MM.1S (cell line): ENCODE measurements at regions not wholly inside any gene's neighbourhood (a gene's known extent, or its start where the extent isn't known, plus 50 kb on each side); places are given as distances from the start of the nearest gene placed in this dataset.

Experiments
- DNase-seq: peaks from one replicate; pipeline ENCODE4 v3.0.0-alpha.2; 2015
- H2AFZ ChIP-seq: fragments of 300-600 bp; sonication (generic); 2 replicates; pipeline ENCODE4 v1.6.0; 2016; ENCODE audit warnings: antibody characterized with exemption, low read length
- H3F3A ChIP-seq: fragments of 300-600 bp; sonication (generic); 2 replicates; pipeline ENCODE4 v1.6.1; 2016; ENCODE audit warnings: mild to moderate bottlenecking, antibody characterized with exemption, low read length, moderate library complexity, mixed read lengths; ENCODE audit not compliant: insufficient read depth
- H3K27ac ChIP-seq: fragments of 300-600 bp; sonication (generic); 2 replicates; pipeline ENCODE4 v1.5.1; 2016; ENCODE audit warnings: mild to moderate bottlenecking, low read length
- H3K27me3 ChIP-seq: fragments of 300-600 bp; sonication (generic); replicated peaks from 2 replicates; pipeline ENCODE4 v1.6.0; 2016; ENCODE audit warnings: low read length; ENCODE audit not compliant: insufficient read depth
- H3K36me3 ChIP-seq: fragments of 300-600 bp; sonication (generic); replicated peaks from 2 replicates; pipeline ENCODE4 v1.6.1; 2016; ENCODE audit warnings: mild to moderate bottlenecking, low read length, mixed read lengths; ENCODE audit not compliant: insufficient read depth
- H3K4me1 ChIP-seq: fragments of 300-600 bp; sonication (generic); 2 replicates; pipeline ENCODE4 v1.6.1; 2016; ENCODE audit warnings: low read length, mixed read lengths
- H3K4me2 ChIP-seq: fragments of 300-600 bp; sonication (generic); 2 replicates; pipeline ENCODE4 v1.6.0; 2016; ENCODE audit warnings: low read depth, low read length
- H3K4me3 ChIP-seq: fragments of 300-600 bp; sonication (generic); 2 replicates; pipeline ENCODE4 v1.5.1; 2016; ENCODE audit warnings: low read length, mixed read lengths
- H3K79me2 ChIP-seq: fragments of 300-600 bp; sonication (generic); 2 replicates; pipeline ENCODE4 v1.6.1; 2016; ENCODE audit warnings: mixed run types, low read length, mixed read lengths
- H3K9ac ChIP-seq: fragments of 300-600 bp; sonication (generic); 2 replicates; pipeline ENCODE4 v1.6.1; 2016; ENCODE audit warnings: low read length, mixed read lengths
- H3K9me2 ChIP-seq: fragments of 300-600 bp; sonication (generic); replicated peaks from 2 replicates; pipeline ENCODE4 v1.6.1; 2016; ENCODE audit warnings: mild to moderate bottlenecking, low read length, mixed read lengths; ENCODE audit not compliant: insufficient read depth
- H3K9me3 ChIP-seq: fragments of 300-600 bp; sonication (generic); replicated peaks from 2 replicates; pipeline ENCODE4 v1.6.1; 2016; ENCODE audit warnings: mild to moderate bottlenecking, low read length, mixed read lengths; ENCODE audit not compliant: insufficient read depth
- H4K20me1 ChIP-seq: fragments of 300-600 bp; sonication (generic); 2 replicates; pipeline ENCODE4 v1.6.1; 2016; ENCODE audit warnings: mild to moderate bottlenecking, low read length, moderate library complexity, mixed read lengths; ENCODE audit not compliant: insufficient read depth
- EZH2 ChIP-seq: fragments of 300-600 bp; sonication (generic); optimal IDR thresholded peaks from 2 replicates; pipeline ENCODE3; 2017; ENCODE audit warnings: low read depth, mild to moderate bottlenecking, antibody characterized with exemption, low read length, mixed read lengths
- EZH2phosphoT487 ChIP-seq: fragments of 300-600 bp; sonication (generic); IDR thresholded peaks from 2 replicates; pipeline ENCODE4 v1.6.1; 2018; ENCODE audit warnings: antibody characterized with exemption, low read length
- TF ChIP-seq, protein P1 (sequence below): fragments of 300-600 bp; sonication (generic); IDR thresholded peaks from 2 replicates; pipeline ENCODE4 v1.5.1; 2016; ENCODE audit warnings: antibody characterized with exemption, low read length, mixed read lengths

- no peaks in the 10 kb centered on the region for H3F3A ChIP-seq
- H2AFZ ChIP-seq = no peak overlapping the region
- no peaks in the 10 kb centered on the region for H3K9me2 ChIP-seq
- H3K79me2 ChIP-seq = no peaks in the 10 kb centered on the region
- DNase-seq = no peak
- H3K4me2 ChIP-seq = no peak overlapping the region
- TF ChIP-seq EZH2 (no peak), EZH2phosphoT487 (no peak)
- TF ChIP-seq, protein P1, sequence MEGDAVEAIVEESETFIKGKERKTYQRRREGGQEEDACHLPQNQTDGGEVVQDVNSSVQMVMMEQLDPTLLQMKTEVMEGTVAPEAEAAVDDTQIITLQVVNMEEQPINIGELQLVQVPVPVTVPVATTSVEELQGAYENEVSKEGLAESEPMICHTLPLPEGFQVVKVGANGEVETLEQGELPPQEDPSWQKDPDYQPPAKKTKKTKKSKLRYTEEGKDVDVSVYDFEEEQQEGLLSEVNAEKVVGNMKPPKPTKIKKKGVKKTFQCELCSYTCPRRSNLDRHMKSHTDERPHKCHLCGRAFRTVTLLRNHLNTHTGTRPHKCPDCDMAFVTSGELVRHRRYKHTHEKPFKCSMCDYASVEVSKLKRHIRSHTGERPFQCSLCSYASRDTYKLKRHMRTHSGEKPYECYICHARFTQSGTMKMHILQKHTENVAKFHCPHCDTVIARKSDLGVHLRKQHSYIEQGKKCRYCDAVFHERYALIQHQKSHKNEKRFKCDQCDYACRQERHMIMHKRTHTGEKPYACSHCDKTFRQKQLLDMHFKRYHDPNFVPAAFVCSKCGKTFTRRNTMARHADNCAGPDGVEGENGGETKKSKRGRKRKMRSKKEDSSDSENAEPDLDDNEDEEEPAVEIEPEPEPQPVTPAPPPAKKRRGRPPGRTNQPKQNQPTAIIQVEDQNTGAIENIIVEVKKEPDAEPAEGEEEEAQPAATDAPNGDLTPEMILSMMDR = no peak
- no peak overlapping the region for H3K27ac ChIP-seq
- H3K36me3 ChIP-seq = no peaks in the 10 kb centered on the region
- no peaks in the 10 kb centered on the region for H3K9me3 ChIP-seq
- H3K4me3 ChIP-seq = no peak overlapping the region
- H3K9ac ChIP-seq = no peak overlapping the region
- H3K4me1 ChIP-seq = no peaks in the 10 kb centered on the region
- H4K20me1 ChIP-seq = no peaks in the 10 kb centered on the region
- H3K27me3 ChIP-seq = no peaks in the 10 kb centered on the region
Measured at GRCh38 chr1:227449741-227450441, 113.5 kb upstream of the ZNF678 start.

DNA sequence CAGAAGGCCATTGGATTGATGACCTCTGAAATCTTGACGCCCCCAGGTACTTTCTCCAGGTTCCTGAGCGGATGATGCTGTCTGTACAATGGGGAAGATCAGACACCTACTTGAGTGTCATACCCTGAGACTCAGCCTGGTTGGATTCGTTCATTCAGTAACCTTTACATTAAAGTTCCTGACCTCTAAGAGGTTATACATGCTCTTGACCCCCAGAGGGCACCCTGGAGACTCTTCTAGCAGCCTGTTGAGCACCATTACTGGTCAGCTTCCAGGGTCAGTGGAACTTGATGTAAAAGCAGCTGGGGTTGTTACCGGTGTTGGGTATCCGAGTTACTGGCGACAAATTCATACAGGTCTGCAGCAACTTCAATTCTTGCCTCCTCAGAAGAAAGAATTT lies 114.3 kb upstream of the ZNF678 start:
- H3K4me1 ChIP-seq = no peaks in the 10 kb centered on the region
- peak; percentile 70 for DNase-seq

GRCh38 chr1:227447531-227447990 lies 115.8 kb upstream of the ZNF678 start:
- Histone ChIP-seq H3K27me3 (no peaks in the 10 kb centered on the region), H3K4me3 (no peak overlapping the region), H3K9me3 (no peaks in the 10 kb centered on the region), H3K9ac (no peak overlapping the region), H3K79me2 (no peaks in the 10 kb centered on the region), H3K4me1 (no peaks in the 10 kb centered on the region), H3K9me2 (no peaks in the 10 kb centered on the region), H3F3A (no peaks in the 10 kb centered on the region), H3K4me2 (no peak overlapping the region), H4K20me1 (no peaks in the 10 kb centered on the region), H3K27ac (no peak overlapping the region), H2AFZ (no peak overlapping the region), H3K36me3 (no peaks in the 10 kb centered on the region)
- no peak for DNase-seq
- TF ChIP-seq, protein P1 = no peak
- no peak for TF ChIP-seq EZH2

More for the DNA sequence above, 114.3 kb upstream of the ZNF678 start:
- H3F3A ChIP-seq = no peaks in the 10 kb centered on the region
- no peaks in the 10 kb centered on the region for H3K36me3 ChIP-seq
- no peak overlapping the region for H3K4me3 ChIP-seq
- no peaks in the 10 kb centered on the region for H3K27me3 ChIP-seq
- no peak overlapping the region for H2AFZ ChIP-seq
- H3K9me2 ChIP-seq = no peaks in the 10 kb centered on the region
- TF ChIP-seq EZH2 = no peak
- TF ChIP-seq, protein P1 = peak; percentile 61
- no peak for TF ChIP-seq EZH2phosphoT487
- H4K20me1 ChIP-seq = no peaks in the 10 kb centered on the region
- no peak overlapping the region for H3K4me2 ChIP-seq
- no peaks in the 10 kb centered on the region for H3K9me3 ChIP-seq
- no peak overlapping the region for H3K9ac ChIP-seq
- no peaks in the 10 kb centered on the region for H3K79me2 ChIP-seq
- no peak overlapping the region for H3K27ac ChIP-seq
